ENCODE measurements at regions not wholly inside any gene's neighbourhood (a gene's known extent, or its start where the extent isn't known, plus 50 kb on each side); places are given as distances from the start of the nearest gene placed in this dataset.

GRCh38 chr2:83331810-83332209 is 1127.3 kb downstream of the SUCLG1 start:
- H3K4me2 ChIP-seq (ENCODE audit: low read length) = no peak overlapping the region
- no peaks in the 10 kb centered on the region for H3K9me3 ChIP-seq (ENCODE audit: low read length)
- TF ChIP-seq CTCF (IDR thresholded peaks at IDR 0.05; ENCODE audit: low read length) (no peak), EZH2 (IDR thresholded peaks at IDR 0.05; ENCODE audit: borderline replicate concordance, low read length) (no peak)

GRCh38 chr2:83323038-83323437 is 1136.0 kb downstream of the SUCLG1 start:
- Histone ChIP-seq H3K27ac (ENCODE audit: low read depth, low read length, poor library complexity, severe bottlenecking) (no peak overlapping the region), H3K4me3 (ENCODE audit: low read depth, low read length, poor library complexity, severe bottlenecking) (no peak overlapping the region), H3K27me3 (ENCODE audit: insufficient read depth, low read length) (no peaks in the 10 kb centered on the region), H3K9me3 (ENCODE audit: low read length) (no peaks in the 10 kb centered on the region), H3F3A (ENCODE audit: insufficient read depth, low read length) (no peaks in the 10 kb centered on the region), H3K9ac (ENCODE audit: low read length) (no peak overlapping the region), H2AFZ (ENCODE audit: low read length) (no peak overlapping the region), H4K20me1 (ENCODE audit: insufficient read depth, low read length) (no peaks in the 10 kb centered on the region), H3K79me2 (ENCODE audit: insufficient read depth, low read length) (no peaks in the 10 kb centered on the region), H3K4me2 (ENCODE audit: low read length) (no peak overlapping the region), H3K36me3 (ENCODE audit: insufficient read depth, low read length) (no peaks in the 10 kb centered on the region), H3K9me2 (ENCODE audit: low read depth, low read length) (no peaks in the 10 kb centered on the region), H3K4me1 (ENCODE audit: insufficient read depth, low read length, severe bottlenecking) (no peaks in the 10 kb centered on the region)
- TF ChIP-seq CTCF (IDR thresholded peaks at IDR 0.05; ENCODE audit: low read length) = no peak
- TF ChIP-seq EZH2 (IDR thresholded peaks at IDR 0.05; ENCODE audit: borderline replicate concordance, low read length) = no peak

More at GRCh38 chr2:83331810-83332209, 1127.3 kb downstream of the SUCLG1 start:
- Histone ChIP-seq H3K9me2 (ENCODE audit: low read depth, low read length) (no peaks in the 10 kb centered on the region), H3K36me3 (ENCODE audit: insufficient read depth, low read length) (no peaks in the 10 kb centered on the region), H3K4me1 (ENCODE audit: insufficient read depth, low read length, severe bottlenecking) (no peaks in the 10 kb centered on the region), H4K20me1 (ENCODE audit: insufficient read depth, low read length) (no peaks in the 10 kb centered on the region), H3K4me3 (ENCODE audit: low read depth, low read length, poor library complexity, severe bottlenecking) (no peak overlapping the region), H3K27ac (ENCODE audit: low read depth, low read length, poor library complexity, severe bottlenecking) (no peak overlapping the region), H3K9ac (ENCODE audit: low read length) (no peak overlapping the region), H3F3A (ENCODE audit: insufficient read depth, low read length) (no peaks in the 10 kb centered on the region), H3K79me2 (ENCODE audit: insufficient read depth, low read length) (no peaks in the 10 kb centered on the region), H2AFZ (ENCODE audit: low read length) (no peak overlapping the region), H3K27me3 (ENCODE audit: insufficient read depth, low read length) (no peaks in the 10 kb centered on the region)

- no peak overlapping the region for H3K4me3 ChIP-seq (ENCODE audit: low read depth, low read length, poor library complexity, severe bottlenecking)
- no peak overlapping the region for H3K27ac ChIP-seq (ENCODE audit: low read depth, low read length, poor library complexity, severe bottlenecking)
- no peak overlapping the region for H3K4me2 ChIP-seq (ENCODE audit: low read length)
- H3K27me3 ChIP-seq (ENCODE audit: insufficient read depth, low read length) = no peaks in the 10 kb centered on the region
- TF ChIP-seq CTCF (IDR thresholded peaks at IDR 0.05; ENCODE audit: low read length) (no peak), EZH2 (IDR thresholded peaks at IDR 0.05; ENCODE audit: borderline replicate concordance, low read length) (no peak)
- H3K9ac ChIP-seq (ENCODE audit: low read length) = no peak overlapping the region
- H3F3A ChIP-seq (ENCODE audit: insufficient read depth, low read length) = no peaks in the 10 kb centered on the region
- H3K79me2 ChIP-seq (ENCODE audit: insufficient read depth, low read length) = no peaks in the 10 kb centered on the region
- H2AFZ ChIP-seq (ENCODE audit: low read length) = no peak overlapping the region
- H3K36me3 ChIP-seq (ENCODE audit: insufficient read depth, low read length) = no peaks in the 10 kb centered on the region
- H4K20me1 ChIP-seq (ENCODE audit: insufficient read depth, low read length) = no peaks in the 10 kb centered on the region
- no peaks in the 10 kb centered on the region for H3K9me3 ChIP-seq (ENCODE audit: low read length)
- no peaks in the 10 kb centered on the region for H3K9me2 ChIP-seq (ENCODE audit: low read depth, low read length)
- no peaks in the 10 kb centered on the region for H3K4me1 ChIP-seq (ENCODE audit: insufficient read depth, low read length, severe bottlenecking)
These were observed 1139.0 kb downstream of the SUCLG1 start for GRCh38 chr2:83320053-83320452.
